ENCODE measurements at regions not wholly inside any gene's neighbourhood (a gene's known extent, or its start where the extent isn't known, plus 50 kb on each side); places are given as distances from the start of the nearest gene placed in this dataset.

- H3K36me3 ChIP-seq (ENCODE audit: low read length): no peaks in the 10 kb centered on the region
- H3K27ac ChIP-seq (ENCODE audit: low read depth, low read length): no peak overlapping the region
- TF ChIP-seq CTCF (IDR thresholded peaks at IDR 0.05; ENCODE audit: insufficient read depth, low read length, poor library complexity, severe bottlenecking) (no peak), EZH2phosphoT487 (conservative IDR thresholded peaks at IDR 0.05; ENCODE audit: low read length) (no peak)
- H3K4me2 ChIP-seq (ENCODE audit: low read depth, low read length, poor library complexity, severe bottlenecking): no peak overlapping the region
- no peak overlapping the region for H2AFZ ChIP-seq (ENCODE audit: low read depth, low read length, severe bottlenecking)
- no peaks in the 10 kb centered on the region for H3K9me2 ChIP-seq (replicated peaks; ENCODE audit: insufficient read depth, low read length)
- no peaks in the 10 kb centered on the region for H3K9me3 ChIP-seq (ENCODE audit: insufficient read depth, low read length)
- H3K9ac ChIP-seq (ENCODE audit: low read length): no peak overlapping the region
- H3F3A ChIP-seq (ENCODE audit: insufficient read depth): no peaks in the 10 kb centered on the region
- no peaks in the 10 kb centered on the region for H3K27me3 ChIP-seq (ENCODE audit: low read length)
- no peaks in the 10 kb centered on the region for H4K20me1 ChIP-seq (ENCODE audit: low read depth, low read length)
- H3K79me2 ChIP-seq (ENCODE audit: insufficient read depth, low read length): no peaks in the 10 kb centered on the region
- H3K4me3 ChIP-seq (ENCODE audit: insufficient read depth, low read length, poor library complexity, severe bottlenecking): no peak overlapping the region
These were observed 633.0 kb downstream of the TBC1D22A start for GRCh38 chr22:47395481-47395880.

DNA sequence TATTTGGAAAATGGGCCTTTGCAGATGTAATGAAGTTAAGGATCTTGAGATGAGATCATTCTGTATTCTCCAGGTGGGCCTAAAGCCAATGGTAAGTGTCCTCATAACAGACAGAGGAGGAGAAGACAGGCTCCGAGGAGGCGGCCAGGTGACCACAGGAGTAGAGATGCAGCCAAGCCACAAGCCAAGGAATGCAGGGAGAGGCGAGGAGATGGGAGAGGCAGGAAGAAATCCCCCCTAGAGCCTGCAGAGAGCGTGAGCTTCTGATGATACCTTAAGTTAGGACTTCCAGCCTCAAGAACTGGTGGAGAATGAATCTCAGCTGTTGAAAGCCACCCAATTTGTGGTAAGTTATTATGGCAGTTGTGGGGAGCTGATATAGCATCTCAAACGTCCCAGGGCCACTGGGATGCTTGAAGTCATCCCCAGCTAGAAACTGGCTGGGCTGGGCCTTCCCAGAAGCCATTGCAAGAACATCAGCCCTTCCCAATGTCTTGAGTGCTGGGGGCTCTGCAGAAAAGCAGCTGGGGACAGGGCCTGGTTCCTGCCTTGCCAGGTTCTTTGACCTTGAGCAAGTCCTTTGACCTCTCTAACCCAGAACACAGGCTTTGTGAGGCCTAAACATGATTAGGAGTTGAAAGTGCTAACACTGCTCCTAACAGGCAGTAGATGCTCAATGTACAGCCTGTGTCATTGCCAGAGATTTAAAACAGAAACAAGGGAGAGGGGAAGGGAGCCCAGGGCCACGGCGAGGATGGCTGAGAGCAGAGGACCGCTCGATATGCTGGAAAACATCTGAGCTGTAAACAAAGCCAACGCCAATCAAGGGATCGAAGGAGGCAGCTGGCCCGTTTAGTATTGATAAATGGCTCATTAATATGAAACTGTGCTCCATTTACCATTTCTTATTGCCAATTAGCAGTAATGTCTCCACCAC is 632.3 kb downstream of the TBC1D22A start:
- Histone ChIP-seq H3K9me2 (replicated peaks; ENCODE audit: insufficient read depth, low read length) (no peaks in the 10 kb centered on the region), H3K9ac (ENCODE audit: low read length) (no peak overlapping the region), H3K27me3 (ENCODE audit: low read length) (no peaks in the 10 kb centered on the region), H3K36me3 (ENCODE audit: low read length) (no peaks in the 10 kb centered on the region), H3K27ac (ENCODE audit: low read depth, low read length) (no peak overlapping the region), H3K4me3 (ENCODE audit: insufficient read depth, low read length, poor library complexity, severe bottlenecking) (no peak overlapping the region), H3K4me2 (ENCODE audit: low read depth, low read length, poor library complexity, severe bottlenecking) (no peak overlapping the region), H4K20me1 (ENCODE audit: low read depth, low read length) (no peaks in the 10 kb centered on the region), H2AFZ (ENCODE audit: low read depth, low read length, severe bottlenecking) (no peak overlapping the region), H3K9me3 (ENCODE audit: insufficient read depth, low read length) (no peaks in the 10 kb centered on the region), H3K79me2 (ENCODE audit: insufficient read depth, low read length) (no peaks in the 10 kb centered on the region), H3F3A (ENCODE audit: insufficient read depth) (no peaks in the 10 kb centered on the region)
- TF ChIP-seq CTCF (IDR thresholded peaks at IDR 0.05; ENCODE audit: insufficient read depth, low read length, poor library complexity, severe bottlenecking) (no peak), EZH2phosphoT487 (conservative IDR thresholded peaks at IDR 0.05; ENCODE audit: low read length) (no peak)

DNA sequence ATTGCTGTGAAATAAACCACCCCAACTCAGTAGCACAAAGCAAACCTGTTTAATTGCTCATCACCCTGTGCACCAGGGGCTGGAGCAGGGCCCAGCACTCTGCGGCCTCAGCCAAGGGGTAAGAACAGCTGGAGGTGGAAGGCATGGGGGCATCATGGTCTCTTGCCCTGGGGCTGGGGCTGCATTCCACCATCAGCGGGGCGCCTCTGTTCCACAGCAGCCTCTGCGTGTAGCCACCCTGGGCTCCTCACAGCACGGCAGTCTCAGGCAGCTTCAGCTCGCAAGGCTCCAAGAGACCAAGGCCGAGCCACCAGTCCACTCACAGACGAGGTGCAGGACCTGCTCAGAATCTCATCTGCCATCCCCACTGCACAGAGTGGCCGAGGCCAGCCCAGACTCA is 630.7 kb downstream of the TBC1D22A start:
- no peak overlapping the region for H3K4me2 ChIP-seq (ENCODE audit: low read depth, low read length, poor library complexity, severe bottlenecking)
- no peaks in the 10 kb centered on the region for H3K27me3 ChIP-seq (ENCODE audit: low read length)
- H3K9ac ChIP-seq (ENCODE audit: low read length): no peak overlapping the region
- H3K36me3 ChIP-seq (ENCODE audit: low read length): no peaks in the 10 kb centered on the region
- H3K79me2 ChIP-seq (ENCODE audit: insufficient read depth, low read length): no peaks in the 10 kb centered on the region
- H2AFZ ChIP-seq (ENCODE audit: low read depth, low read length, severe bottlenecking): no peak overlapping the region
- no peaks in the 10 kb centered on the region for H3F3A ChIP-seq (ENCODE audit: insufficient read depth)
- H3K9me3 ChIP-seq (ENCODE audit: insufficient read depth, low read length): no peaks in the 10 kb centered on the region
- TF ChIP-seq CTCF (IDR thresholded peaks at IDR 0.05; ENCODE audit: insufficient read depth, low read length, poor library complexity, severe bottlenecking) (no peak), EZH2phosphoT487 (conservative IDR thresholded peaks at IDR 0.05; ENCODE audit: low read length) (no peak)
- H3K4me3 ChIP-seq (ENCODE audit: insufficient read depth, low read length, poor library complexity, severe bottlenecking): no peak overlapping the region
- no peaks in the 10 kb centered on the region for H3K9me2 ChIP-seq (replicated peaks; ENCODE audit: insufficient read depth, low read length)
- H4K20me1 ChIP-seq (ENCODE audit: low read depth, low read length): no peaks in the 10 kb centered on the region
- H3K27ac ChIP-seq (ENCODE audit: low read depth, low read length): no peak overlapping the region
